ENCODE measurements at regions not wholly inside any gene's neighbourhood (a gene's known extent, or its start where the extent isn't known, plus 50 kb on each side); places are given as distances from the start of the nearest gene placed in this dataset.

DNA sequence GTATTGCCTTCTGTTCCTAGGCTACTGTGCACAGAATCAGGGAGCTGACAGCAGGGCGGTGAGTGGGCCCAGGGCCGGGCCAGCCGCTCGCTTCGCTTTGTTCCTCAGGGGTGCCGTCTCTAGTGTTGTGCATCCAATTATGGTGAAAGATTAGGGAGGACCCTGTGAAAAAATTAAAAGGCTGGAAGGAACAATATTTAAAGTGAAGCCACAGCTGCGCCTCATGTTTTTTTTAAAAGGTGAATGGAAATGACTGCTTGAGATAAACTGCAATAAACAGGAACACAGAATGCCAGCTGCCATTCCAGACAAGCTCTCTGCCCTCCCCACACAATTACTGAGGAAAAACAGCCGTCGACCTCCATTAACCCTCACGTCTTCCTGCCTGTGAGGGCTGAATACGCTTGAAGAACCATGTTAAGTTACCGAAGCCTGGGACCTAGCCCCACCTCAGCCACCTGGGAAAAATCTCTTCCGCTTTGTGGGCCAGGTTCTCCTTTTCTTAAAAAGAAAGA is 132.0 kb upstream of the IL12A start:
- DNase-seq: no peak

DNA sequence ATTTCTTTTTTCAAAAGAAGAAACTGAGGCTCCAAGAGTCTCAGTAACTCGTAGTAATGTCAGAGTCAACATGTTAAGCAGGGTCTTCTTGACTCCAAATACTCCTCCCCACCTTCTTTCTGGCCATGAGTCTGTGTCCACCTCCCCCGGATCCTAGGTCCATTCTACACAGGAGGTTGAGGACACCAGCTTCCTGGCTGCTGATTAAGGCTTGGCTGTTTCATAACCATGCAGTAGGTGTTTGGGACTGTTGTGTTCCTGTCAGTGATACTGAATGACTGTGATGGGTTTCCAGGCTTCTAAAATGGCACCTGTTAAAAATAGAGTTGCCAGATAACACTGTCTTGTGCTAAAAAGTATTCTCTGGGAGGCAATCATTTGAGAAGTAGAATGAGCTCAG is 130.8 kb upstream of the IL12A start:
- DNase-seq: no peak

DNA sequence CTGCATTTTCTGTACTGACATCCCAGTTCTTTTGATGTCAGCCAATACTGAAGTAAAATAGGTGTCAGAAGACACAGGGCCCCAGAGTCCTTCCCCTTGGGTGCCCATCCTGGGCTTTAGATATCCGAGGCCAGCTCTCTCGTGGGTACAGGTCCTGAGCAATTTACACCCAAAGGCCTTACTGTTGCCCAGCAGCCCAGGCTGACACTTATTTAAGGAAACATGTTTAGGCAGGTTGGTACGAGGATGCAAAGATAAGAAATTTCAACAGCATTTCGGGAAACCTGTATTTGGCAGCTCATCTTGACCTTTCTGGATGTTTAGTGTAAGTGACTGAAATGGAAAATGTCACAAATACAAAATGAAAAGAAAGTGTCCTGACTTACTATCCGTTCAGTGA is 130.0 kb upstream of the IL12A start:
- no peak for DNase-seq

DNA sequence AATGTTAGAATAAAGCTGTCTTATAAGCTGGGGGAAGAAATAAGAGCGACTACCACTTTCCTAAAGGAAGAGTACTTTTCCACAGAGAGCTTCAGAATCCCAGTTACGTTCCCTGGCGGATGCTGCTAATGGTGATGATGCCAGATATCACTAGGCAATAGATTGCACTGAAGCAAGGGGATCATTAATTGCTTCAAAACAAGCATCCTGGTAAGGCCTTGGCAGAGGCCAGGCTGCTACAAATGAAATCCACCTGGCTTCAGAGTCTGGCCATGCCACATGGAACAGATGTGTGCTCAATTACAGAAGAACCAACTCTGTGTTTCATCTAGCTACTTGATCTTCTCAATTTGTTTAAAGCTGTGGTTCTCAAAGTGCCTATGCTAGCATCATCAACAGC is 129.2 kb upstream of the IL12A start:
- DNase-seq: no peak

DNA sequence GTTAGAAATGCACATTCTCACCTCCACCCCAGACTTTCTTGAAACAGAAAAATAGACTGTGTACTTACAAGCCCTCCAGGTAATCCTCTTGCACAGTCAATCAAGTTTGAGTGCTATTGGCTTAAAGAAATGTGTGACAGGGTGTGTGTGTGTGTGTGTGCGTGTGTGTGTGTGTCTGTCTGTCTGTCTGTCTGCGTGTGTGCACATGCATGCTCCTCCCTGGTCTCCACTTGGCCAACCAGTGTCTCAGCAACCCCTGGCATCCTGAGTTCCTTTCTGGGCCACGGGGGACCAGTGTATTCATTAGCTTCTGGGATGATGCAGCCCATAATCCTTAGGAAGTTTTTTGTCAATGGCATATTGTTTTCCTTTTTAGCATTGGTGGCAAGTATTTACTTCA is 128.8 kb upstream of the IL12A start:
- no peak for DNase-seq

DNA sequence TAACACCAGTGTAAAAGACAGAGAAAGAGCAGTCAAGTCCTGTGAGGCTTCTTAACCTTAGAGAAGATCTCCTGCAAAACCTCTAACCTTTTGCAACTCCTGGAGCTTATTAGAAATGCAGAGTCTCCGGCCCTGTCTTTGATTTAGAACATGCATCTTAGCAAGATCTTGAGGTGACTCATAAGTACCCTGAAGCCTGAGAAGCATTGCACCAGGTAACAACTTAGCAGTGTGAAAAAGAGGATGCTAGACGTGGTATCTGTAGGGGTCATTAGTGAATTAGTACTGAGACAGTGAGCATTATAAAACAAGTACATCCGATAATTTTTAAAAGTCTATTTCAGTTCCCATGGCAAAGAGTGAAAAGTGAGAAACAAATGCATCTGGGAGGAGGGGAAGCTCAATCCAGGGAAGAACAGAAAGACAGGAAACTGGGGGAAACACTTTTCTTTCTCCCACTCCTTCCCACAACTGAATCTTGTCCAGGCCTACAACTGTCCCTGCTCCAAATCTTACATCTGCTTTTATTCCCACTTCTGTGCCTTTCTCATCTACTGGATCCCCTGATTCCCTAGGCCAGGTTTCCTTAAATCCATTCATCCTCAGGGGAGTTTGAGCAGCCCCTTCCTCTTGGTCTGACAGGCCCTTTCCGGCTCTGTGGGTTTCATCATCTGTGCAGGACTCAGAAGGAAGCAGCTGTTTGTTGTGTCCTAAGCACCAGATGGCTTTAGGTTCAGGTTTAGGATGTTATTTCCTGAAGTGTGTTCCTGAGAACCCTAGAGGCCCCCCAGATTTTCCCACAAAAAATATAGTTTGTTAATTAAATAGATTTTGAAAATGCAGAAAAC is 128.1 kb upstream of the IL12A start:
- no peak for DNase-seq

DNA sequence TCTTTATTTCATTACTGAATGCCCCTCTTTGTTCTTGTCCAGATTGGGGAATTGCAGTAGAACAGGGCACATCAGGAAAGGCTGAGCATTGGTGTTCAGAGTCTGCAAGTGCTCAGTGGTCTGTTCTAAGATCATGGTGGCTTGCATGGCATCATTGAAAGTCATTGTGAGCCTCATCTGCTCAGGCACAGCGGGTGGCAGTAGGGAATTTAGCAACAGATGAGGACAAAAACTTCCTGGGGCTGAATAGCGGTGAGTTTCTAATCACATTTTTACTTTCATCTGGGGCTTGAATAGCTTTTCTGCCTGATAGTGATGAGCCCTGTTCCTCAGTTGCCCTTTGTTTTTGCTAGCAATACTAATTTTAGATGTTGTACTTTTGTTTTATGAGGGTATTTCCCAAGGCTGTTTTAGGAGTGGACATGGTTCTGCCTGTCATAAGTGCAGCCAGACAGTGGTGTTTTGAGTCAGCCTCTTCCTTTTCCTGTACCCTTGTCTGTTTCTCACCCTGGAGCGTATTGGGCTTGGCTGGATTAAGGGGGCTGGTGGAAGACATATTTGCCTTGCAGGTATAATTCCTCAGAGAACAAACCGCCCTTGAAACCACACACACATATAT is 127.2 kb upstream of the IL12A start:
- DNase-seq: no peak

DNA sequence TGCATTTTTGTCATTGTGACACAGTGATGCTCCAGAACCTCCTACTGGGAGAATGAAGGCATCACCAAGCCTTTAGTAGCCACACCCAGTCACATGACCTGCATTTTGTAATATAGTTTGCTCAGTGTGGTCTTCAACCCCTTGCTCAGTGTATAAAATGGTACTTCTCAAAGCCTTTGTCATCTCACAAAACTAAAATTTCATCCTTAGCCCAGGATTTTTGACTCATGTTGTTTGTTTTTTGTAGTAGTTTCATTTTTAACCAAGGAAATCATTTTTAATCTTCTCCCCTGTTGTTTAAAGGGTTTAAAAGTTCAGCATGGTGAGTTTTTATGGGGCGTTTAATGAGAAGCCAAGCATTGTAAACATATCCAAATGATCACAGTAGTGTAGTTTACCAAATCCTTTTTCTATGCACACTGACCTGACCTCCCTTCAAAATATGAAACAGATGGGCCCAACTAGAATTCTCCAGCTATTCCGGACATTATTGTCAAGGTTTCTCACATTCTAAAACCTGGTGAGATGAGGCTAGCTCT is 123.5 kb upstream of the IL12A start:
- no peak for DNase-seq

DNA sequence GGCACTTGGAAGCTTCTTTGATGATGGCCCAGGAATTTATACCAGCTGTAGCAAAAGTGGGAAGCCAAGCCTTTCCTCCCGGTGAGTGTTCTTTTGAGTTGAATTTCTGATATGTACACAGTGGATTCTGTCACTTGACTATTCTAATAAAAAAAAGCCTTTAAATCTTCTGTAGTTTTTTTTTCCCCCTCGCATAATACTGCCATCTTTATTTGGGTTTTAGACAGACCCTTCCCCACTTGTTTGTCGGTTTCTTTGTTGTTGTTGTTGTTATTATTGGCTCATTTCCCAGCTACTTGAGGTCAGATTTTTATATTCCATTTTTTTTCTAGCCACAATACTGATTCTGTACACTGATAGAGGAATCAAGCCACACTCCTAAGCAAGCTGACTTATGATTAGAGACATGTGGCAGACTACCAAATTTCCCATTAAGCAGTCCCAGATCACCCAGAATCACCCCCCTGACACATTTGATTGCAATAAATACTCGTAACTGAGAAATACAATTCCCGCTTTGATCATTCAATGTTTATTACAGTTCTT is 122.4 kb upstream of the IL12A start:
- DNase-seq: no peak

DNA sequence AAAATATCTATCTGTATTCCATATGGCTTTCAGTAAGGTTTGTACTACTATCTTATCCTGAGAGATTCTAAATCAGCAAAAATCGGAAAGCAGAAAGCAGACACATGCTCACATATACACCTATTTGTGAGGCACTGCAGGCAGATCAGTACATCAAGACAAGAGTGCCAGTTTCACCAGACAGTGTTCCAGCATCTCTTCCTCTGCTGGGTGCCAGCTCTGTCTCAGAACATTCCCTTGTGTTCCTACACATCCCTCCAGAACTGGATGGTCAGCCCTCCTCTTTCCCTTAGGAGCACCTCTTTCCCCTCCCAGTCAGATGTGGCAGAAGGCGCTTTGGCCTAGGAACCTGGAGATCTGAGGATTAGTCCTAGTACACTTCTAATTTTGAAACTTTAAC is 121.3 kb upstream of the IL12A start:
- no peak for DNase-seq

DNA sequence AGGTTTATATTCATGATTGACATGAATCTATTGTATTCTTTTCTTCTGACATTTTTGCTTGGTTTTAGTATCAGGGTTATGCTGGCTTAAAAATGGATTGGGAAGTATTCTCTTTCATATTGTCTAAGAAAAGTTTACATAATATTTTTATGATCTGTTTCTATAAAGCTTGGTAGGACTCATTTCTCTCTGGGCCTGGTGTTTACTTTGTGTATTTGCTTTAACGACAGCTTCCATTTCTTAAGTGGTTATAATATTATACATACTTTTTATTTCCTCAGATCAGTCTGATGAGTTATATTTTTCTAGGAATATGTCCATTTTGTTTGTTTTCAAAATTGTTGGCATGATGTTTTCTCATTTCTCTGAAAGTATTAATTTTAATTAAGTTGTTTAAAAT is 117.9 kb upstream of the IL12A start:
- no peak for DNase-seq

DNA sequence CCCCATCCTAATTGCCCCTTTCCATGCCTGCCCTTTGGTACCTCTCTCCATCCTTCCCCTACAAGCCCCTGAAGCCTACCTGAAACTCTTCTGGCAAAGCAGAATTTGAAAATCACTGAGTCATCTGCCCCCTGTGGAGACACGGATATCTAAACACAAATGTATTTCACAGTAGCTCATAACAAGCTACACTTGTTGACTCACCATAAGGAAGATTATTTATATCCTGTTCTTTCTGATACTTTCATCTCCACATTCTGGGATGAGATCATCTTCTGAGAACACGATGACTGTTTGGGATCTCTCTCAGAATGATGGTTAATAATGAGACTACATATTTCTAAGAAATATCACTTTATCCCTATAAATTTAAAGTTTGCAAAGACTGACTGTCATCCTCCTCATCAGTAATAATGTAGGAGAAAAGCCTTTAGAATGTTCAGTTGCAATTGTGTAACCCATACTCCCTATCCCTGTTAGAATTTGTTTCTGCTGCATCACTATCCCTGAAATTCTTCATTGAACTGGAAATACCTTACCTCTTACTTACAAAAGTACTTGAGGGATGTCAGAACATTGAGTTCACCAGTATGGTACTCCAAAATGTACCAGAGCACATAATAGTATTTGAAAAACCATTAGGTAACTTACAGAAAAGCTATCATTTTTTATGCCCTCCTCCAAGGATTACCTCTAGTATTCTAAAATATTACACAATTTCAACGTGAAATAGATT is 116.1 kb upstream of the IL12A start:
- no peak for DNase-seq

DNA sequence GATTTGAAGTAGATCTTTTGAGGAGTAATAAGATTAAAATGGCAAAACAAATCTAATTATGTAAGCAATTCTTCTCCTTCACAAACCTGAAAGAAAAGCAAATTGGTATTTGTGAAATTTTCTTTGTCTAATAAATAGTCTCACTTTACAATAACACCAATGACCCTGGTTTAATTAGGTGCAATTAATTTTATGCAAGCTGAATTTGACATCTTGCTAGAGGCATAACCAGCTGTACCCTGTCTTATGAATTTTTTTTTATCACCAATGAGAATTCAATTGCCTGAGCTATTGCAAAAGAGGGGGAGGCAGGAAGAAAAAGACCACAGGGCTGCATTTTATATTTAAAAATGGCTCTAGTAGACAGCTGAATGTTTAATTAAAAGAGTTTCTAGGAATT is 113.5 kb upstream of the IL12A start:
- no peak for DNase-seq

DNA sequence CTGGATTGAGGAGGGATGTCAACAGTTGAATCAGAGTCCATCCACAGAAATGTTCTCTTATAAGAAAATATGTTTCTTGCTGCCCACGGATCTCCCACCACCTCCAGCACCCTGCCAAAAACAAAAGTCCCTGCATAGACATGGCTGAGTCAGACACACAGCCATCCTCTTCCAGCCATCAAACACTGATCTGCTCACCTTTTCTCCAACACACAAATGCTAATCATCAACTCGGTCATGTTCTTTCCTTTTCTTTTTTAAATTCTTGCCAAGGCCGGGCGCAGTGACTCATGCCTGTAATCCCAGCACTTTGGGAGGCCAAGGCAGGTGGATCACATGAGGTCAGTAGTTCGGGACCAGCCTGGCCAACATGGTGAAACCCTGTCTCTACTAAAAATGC is 110.7 kb upstream of the IL12A start:
- no peak for DNase-seq

DNA sequence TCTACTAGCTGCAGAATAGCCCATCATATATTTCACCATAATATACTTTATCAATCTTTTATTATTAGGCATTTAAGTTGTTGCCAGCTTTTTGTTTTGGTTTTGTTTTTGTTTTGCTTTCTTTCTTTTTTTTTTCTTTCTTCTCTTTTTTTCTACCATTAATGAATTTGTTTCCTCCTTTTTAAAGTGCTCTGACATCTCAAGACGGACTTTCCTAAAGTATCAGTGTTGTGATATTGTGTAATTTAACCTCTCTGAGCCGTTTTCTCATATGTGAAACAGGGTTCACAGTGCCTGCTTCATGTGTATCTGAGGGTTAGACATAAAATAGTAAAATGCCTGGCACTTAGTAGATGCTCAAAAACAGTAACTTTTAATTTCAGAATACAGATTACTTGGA is 109.5 kb upstream of the IL12A start:
- DNase-seq: no peak

DNA sequence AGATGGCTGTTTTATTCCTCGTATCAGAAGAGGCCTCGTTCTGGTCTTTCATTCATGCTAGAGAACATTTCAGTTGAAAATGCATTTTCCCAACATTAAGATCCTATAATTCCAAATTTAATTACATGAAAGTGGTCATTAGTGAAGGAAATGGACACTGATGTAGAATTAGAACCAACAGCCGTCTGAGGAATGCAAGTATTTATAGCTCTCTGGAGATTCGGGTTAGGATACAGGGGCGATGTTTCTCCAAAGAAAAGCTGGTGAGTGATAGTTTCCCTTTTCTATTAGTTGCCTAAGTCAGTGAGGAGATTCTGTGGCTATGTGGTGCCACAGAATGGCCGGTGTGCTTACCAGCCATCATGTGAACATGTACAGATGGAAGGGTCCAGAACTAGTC is 109.0 kb upstream of the IL12A start:
- no peak for DNase-seq

DNA sequence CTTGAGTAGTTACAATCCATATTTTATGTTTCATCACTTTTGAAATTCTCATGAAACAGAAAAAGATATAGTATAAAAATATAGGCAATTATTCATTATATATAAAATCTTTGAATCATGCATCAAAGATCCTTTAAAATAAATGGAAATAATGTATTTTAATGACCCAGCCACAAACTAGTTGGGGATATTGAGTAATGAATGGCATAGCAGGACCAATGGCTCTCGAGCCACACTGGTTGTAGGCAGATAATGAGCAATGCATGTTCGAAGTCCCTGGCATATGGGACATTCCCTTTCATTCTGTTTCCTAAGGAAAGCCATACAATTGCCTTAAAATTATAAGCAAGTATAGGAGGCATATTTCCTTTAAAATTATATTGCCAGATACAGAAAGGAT is 107.4 kb upstream of the IL12A start:
- no peak for DNase-seq

DNA sequence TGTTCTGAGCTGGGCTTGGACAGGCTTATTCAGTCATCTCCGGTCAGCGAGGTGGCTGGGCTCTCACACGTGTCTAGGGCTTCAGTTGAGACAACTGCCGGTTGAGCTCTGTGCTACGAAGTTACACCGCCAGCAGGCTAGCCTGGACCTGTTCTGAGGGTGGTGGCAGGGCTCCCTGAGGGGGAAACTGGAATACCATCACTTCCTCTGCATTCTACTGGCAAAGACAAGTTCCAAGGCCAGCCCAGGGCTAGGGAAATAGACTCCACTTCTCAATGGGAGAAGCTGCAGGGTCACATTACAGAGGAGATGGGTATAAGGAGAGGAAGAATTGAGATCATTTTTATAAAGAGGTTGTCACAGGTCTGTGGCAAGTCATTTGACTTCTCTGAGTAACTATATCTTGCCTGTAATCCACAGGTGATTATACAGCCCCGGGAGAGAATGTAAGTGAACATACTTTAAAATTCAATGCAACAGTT is 106.8 kb upstream of the IL12A start:
- DNase-seq: no peak

DNA sequence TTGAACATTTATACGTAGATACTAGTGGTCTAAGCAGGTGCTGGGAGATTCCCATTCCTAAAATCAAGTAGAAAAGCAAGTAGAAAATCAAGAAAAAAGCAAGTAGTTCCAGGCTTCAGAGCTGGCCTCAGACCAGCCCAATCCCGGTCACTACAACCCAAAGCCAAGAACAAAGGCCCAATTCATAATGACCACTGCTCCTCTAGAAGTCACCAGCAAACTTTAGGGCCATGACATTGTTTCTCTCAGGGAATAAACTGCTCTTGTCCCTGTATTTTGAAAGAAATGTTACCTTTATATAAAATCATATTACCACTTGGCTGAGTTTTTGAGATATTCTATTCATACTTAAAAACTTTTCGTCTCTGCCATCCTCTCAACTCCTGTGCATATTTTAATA is 106.3 kb upstream of the IL12A start:
- DNase-seq: no peak

DNA sequence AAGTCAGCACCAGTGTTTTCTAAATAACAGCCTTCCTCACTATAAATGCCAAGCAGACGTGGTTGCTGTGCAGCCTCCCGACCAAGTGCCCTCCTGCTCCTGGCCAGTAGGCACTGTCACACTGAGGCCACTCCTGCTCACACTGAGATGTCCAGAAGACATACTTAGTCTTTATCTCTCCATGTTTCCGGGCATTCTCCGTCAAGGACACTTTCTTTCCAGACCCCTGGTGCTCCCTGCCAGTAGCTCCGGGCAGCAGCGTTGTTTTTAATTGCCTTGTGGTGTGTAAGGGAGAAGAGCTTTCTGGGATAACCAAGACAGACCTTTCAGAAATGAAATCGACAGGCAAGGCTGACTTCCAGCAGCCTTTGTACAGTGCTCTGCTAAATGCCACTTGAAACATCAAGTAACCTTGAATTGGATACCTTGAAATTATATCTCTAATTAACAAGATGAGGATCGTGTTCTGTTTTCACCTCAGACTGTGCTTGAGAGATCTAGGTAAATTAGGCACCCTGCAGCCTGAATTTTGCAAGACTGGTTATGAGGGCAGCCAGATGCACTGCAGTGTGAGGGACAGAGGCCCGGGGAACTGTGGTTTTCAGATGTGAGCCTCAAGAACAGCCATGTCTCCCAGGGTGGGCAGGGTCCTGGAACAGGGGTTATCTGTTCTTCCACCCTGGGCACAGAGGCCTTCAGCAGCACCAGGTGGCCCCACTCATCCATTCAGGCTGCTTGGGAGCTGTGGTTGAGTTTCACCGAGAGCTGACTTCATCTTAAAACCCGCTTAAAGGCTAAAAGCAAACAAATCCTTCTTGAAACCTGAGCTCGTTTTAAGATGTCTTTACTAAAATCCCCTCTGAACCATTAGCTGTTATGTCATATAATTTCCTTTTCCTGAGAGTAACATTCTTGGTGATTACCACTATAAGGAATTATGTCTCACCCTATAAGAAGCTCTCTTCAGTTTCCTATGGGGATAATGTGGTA is 105.5 kb upstream of the IL12A start:
- DNase-seq: no peak

DNA sequence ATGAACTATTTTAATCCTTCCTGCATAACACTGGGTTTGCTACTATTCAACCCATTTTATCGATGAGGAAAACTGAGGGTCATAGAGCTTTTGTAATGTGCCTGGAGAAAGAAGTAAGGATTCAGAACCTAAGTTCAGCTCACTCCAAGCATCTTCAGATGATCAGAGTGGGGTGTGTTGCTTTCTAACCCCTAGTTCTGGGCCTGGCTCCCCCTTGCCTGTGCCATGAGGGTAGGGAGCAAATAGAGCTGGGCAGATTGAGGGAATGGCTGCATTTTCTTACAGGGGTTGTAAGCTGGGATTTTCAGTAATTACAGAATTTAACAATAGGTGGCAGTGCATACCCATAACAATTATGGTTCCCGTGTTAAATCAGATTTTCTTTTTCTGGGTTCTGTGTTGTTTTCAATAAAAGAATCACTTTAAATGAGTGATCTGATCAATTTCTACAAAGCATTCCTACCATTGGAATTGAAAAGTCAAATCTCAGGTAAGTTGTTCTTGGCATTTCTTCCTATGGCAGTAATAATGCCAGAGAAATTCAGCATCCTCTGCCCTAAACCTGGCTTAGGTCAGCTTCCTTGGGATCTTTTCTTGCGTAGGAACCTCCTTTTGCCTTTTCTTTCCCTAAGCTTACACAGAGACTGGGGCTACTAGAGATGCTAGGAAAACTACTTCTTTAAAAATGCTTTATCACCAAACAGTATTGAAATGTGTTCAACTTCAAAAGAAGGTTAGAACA is 103.8 kb upstream of the IL12A start:
- DNase-seq: no peak

All from GF-D8 (cell line).